OCI-LY7 (cell line): ENCODE measurements at regions not wholly inside any gene's neighbourhood (a gene's known extent, or its start where the extent isn't known, plus 50 kb on each side); places are given as distances from the start of the nearest gene placed in this dataset.

ENCODE experiments used
- EZH2phosphoT487 ChIP-seq: fragments of 200-600 bp; sonication (generic); IDR thresholded peaks from 2 replicates; pipeline ENCODE4 v1.6.1; 2018; ENCODE audit warnings: low read depth, borderline replicate concordance, mild to moderate bottlenecking, mixed run types, antibody characterized with exemption, low read length, moderate library complexity, mixed read lengths
- TF ChIP-seq, protein P1 (sequence below): fragments of 200-600 bp; sonication (generic); conservative IDR thresholded peaks from 2 replicates; pipeline ENCODE4 v1.5.1; 2014; ENCODE audit warnings: mild to moderate bottlenecking, antibody characterized with exemption, low read length, moderate library complexity, mixed read lengths

DNA sequence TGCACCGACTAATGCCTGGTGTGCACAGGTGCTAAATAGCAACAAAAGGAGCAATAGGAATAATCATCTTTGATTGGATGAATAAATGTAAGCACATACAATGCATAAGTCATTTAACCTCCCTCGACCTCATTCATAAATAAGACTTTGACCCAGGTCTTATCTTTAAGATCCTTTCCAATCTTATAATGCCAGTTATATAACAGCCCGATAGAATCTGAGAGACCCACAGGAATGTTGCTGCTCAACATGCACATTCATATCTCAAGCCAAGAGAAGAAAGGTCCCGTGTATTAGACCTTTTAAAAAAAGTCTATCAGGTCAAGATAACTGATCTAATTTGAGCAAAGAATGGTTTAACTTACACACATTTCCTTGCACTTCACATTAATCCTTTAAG lies 146.8 kb upstream of the SOX9 start:
- TF ChIP-seq, protein P1, sequence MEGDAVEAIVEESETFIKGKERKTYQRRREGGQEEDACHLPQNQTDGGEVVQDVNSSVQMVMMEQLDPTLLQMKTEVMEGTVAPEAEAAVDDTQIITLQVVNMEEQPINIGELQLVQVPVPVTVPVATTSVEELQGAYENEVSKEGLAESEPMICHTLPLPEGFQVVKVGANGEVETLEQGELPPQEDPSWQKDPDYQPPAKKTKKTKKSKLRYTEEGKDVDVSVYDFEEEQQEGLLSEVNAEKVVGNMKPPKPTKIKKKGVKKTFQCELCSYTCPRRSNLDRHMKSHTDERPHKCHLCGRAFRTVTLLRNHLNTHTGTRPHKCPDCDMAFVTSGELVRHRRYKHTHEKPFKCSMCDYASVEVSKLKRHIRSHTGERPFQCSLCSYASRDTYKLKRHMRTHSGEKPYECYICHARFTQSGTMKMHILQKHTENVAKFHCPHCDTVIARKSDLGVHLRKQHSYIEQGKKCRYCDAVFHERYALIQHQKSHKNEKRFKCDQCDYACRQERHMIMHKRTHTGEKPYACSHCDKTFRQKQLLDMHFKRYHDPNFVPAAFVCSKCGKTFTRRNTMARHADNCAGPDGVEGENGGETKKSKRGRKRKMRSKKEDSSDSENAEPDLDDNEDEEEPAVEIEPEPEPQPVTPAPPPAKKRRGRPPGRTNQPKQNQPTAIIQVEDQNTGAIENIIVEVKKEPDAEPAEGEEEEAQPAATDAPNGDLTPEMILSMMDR, result no peak
- TF ChIP-seq EZH2phosphoT487, result no peak
